Kidney glomerular epithelial cell (primary cell): ENCODE measurements at regions not wholly inside any gene's neighbourhood (a gene's known extent, or its start where the extent isn't known, plus 50 kb on each side); places are given as distances from the start of the nearest gene placed in this dataset.
"Not testable (repeated sequence)": the region's sequence is repeated elsewhere in the genome, so short reads cannot be mapped to it uniquely, and the experiment has no call there.

ENCODE experiments used
- DNase-seq: peaks from one replicate; lab custom pipeline; 2025; lab: John Stamatoyannopoulos, UW

DNA sequence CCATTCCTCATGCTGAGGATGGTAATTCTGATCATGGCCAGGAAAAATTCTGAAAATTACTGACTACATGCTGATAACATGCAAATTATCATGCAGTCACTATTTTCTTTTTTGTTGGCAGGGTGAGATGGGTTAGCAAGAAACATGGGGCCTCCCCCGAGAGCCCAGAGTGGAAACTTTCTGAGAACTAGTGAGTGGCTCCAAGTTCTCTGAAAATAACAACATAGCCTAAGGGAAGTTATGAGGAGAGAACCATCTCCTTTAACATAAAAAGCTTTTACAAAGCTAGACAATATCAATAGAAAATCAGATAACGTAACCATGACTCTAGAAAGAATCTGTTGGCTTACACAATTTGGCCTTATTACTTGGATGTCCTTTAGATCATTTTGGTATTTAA lies 254.2 kb downstream of the PLOD2 start:
- no peak for DNase-seq

DNA sequence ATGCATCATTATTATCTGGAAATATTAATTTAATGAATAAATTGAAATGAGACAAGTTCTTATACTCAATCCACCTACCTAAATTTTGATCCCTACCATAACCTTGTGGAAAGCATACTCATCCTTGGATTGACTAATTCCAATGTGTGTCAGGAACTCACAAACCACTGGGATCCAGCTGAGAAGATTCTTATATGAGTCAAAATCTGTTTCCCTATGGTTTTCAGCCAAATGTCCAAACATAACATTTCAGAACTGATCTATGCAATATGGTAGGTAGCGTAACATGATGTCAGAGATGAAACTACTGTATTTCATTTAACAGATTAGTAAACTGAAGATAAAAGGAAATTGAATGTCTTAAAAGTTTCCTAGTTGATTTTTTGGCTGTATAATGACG lies 250.0 kb downstream of the PLOD2 start:
- no peak for DNase-seq

DNA sequence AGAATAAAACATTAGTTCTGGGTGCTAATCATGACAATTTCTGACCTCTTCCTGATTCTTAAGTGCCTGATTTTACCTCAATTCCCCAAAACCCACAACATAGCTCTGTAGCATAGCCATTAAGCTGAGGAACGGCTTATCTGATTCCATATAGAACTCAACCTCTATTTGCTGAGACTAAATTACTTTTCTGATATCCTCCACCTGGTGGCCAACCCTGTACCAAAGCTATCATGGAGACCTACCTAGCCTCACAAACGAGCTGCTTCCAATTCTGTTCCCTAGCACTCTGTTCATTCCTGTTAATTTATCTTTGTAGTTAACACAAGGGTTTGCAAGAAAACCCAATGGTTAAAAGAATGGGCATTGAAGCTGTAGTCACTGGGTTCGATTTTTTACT lies 245.2 kb downstream of the PLOD2 start:
- DNase-seq, result no peak

DNA sequence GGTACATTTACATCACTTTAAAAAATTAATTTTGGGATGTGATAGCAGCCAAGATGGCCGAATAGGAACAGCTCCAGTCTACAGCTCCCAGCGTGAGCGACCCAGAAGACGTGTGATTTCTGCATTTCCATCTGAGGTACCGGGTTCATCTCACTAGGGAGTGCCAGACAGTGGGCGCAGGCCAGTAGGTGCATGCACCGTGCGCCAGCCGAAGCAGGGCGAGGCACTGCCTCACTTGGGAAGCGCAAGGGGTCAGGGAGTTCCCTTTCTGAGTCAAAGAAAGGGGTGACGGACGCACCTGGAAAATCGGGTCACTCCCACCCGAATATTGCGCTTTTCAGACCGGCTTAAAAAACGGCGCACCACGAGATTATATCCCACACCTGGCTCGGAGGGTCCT lies 233.2 kb downstream of the PLOD2 start:
- DNase-seq, result not testable (repeated sequence)

DNA sequence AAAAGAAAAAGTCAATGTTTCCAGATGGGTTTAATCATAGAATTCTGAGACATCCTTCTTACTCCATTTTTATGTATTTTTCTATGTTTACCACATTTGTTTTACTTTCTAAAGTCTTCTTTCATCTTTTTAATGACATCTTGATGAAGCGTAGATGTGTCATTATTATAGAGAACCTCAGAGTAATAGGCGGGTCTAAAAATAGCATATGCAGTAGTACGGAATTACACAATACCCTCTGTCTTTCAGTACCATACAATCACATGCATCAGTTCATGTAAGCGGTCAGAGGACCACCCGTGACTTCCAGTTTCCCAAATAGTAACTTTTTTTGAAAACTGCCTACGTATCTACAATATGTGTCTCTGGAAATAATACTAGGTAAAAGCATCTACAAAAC lies 224.0 kb downstream of the PLOD2 start:
- no peak for DNase-seq

DNA sequence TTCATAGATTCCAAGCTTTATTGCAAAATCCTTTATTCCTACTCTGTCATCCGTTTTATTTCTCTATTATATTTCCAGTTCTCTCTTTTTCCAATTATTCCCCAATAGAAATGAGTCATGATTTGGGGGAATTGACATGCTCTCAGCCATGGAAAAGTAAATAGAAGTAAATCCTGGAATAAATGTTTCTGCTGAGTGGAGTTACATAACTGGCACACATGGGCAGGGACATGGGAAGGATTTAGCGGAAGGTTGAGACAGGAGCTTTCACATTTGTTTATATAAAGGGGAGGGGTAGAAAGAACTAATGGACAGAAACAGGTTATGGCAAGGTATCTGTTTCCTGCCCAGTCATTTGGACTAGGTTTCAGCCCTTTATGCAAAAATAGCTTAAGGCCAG lies 221.6 kb downstream of the PLOD2 start:
- DNase-seq, result no peak

DNA sequence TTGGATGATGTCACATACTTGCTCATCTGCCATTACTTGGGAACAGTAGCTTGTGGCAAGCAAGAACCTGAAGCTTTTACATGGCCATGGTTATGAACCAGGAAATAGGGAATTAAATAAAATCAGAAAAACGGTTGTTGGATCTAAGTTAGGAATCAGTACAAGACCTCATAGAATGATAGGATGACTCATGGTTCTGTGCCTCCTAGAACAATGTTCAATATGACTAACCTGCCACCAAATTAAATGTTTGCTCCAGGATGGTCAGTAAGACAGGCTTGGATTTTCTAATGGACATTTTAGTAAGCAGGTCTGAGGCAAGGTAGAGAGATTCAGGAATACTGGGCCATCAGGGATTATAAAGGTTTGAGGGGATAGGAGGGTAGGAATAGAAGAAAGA lies 218.9 kb downstream of the PLOD2 start:
- DNase-seq, result no peak

DNA sequence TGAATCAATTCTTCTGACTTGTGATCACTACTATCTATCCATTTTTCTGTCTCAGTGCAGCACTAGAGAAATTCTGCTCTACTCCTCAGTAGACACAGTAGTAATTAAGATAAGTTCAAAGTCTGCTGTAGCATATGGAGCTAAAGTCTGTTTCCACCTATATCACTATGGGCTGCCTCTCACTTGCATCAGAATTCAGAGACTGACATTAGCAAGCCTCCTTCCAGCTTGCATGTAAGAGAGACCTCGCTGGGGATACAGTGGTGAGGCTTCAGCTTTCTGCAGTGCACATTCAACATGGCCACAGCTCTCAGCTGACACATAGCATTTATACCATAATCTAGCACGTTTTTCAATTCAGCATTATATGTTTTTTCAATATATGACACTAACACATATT lies 217.0 kb downstream of the PLOD2 start:
- no peak for DNase-seq

DNA sequence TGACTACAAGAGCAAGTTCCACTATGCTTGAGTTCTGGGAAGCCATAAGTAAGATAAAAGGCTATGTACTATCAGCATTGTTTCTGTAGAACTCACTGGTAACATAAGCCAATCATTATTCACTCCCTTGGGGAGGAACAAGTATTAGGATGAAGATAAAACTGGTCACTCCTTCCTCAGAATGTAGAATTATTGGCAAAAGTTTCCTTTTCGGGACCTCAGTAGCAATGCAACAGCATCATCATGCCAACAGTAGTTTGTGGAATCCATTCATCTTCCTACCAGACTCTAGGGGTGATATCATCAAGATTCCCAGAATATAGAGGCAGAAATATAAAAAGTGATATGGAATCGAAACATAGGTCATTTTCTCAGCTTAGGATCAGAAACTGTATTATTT lies 209.5 kb downstream of the PLOD2 start:
- no peak for DNase-seq

DNA sequence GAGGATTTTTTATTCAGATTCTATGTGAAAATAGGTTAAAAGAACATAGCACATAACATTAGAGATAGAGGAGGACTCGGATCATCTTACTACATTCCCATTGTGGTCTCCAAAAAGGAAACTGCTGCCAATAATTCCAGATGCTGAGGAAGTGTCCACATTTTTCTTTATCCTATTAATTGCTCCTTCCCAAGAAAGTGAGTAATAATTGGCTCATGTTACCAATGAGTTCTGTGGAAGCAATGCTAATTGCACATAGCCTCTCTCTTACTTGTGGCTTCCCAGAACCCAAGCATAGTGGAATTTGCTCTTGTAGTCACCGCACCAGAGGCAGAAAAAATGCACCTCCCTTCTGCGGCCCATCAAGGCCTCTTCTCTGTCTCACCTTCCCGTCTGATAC lies 208.4 kb downstream of the PLOD2 start:
- DNase-seq, result no peak

DNA sequence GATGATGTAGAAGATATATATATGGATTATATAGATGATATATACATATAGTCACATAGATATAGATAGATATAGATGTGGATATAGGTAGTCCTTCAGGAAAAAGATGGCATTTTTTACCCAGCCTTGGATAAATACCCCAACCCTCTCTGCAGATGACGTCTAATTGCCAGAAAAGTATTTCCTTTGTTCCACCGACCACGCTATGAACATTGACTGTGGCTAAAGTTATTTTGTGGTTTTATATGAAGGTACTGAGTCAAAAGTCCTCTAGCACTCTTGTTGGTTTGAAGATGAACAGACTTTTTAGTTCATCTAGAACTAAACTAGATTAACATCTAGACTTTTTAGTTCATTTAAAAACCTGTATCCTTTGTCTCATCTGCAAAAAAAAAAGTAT lies 207.7 kb downstream of the PLOD2 start:
- DNase-seq, result no peak

DNA sequence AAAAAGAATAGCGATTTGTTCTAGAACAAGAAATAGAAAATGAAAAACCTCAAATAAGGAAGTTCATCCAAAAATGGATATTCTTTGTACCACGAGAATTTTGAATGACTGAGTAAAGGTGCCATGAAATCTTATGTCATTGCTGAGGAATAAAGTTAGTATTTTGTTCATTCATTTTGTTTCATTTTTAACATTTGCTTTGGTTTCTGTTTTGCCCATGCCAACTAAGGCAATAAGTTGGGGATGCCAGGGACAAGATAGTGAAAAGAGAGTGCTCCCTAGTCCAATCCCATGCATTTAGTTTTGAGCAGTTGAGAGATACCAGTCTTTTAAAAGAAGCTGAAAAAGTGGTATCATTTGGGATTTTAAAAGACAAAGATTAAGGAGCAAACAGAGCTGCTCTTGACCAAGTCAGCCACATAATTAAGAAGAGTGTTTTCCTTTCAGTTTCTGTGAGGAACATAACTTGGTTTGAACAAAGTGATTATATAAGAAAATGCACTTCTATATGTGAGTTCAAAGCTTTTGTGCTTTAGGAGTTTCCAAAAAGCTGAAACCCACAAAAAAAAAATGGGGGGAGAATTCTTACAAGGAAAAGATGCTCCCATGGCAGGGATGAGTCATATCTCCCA lies 201.4 kb downstream of the PLOD2 start:
- no peak for DNase-seq

DNA sequence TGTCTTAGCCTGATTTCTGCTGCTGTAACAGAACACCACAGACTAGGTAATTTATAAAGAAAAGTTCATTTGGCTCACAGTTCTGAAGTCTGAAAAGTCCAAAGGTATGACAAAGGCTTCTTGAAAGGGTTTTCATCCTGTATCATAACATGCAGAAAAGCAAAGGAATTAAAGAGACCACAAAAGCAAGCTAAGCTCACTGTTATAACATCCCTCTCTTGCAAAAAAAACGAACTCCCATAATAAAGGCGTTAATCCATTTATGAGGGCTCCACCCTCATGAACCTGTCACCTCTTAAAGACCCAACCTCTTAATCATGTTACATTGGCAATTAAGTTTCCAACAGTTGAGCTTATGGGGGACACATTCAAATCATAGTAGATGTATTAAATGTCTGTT lies 197.9 kb downstream of the PLOD2 start:
- no peak for DNase-seq

DNA sequence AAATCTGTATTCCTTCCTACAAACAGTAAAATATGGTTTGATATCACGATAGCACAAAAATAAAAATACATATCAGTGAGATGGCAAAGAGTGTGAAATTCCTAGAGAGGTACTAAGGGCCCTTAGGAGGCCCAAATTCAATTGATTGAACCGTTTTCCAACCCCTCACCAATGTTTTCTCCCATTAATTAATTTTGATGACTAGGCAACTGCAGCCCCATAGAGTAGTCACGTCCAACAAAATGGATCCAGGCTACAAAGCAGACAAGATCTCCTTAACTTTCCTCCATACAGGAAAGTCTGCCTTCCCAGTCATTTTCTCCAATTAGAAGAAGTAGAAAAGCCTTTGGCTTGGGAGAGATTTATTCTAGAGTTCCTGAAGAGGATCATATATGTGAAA lies 193.9 kb downstream of the PLOD2 start:
- no peak for DNase-seq

DNA sequence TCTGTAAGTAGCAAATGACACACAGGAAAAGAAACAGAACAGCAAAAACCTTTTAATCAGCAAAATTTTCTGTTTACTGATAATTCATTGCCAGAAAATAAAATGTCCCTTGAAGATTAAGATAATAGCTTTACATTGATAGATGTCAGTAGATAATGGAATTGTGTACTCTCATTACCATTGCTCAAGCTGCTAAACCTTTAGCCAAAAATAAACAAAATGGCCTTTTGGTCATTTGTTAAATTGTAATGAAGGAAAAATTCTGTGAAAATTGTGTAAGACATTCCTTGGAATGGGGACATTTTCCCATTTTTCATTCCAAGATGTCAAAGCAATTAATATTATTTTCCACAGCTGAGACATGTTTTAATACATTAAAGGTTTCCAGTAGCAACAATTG lies 189.8 kb downstream of the PLOD2 start:
- DNase-seq, result no peak

DNA sequence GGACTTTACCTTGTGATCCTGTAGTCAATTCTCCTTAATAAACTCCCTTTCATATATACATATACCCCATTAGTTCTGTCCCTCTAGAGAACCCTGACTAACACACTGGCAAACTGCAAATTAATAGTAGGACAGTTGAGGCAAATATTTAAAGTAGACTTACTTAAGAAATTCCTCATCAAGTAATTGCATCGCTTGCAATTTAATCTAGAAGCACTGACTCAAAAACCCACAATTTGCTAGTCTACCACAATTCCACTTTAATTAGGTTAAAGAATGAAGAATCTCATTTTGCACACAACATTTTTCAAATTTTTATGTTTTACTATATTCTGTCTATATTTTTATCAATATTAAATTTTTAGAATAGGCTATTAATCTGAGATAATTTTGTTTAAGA lies 188.1 kb downstream of the PLOD2 start:
- DNase-seq, result no peak

DNA sequence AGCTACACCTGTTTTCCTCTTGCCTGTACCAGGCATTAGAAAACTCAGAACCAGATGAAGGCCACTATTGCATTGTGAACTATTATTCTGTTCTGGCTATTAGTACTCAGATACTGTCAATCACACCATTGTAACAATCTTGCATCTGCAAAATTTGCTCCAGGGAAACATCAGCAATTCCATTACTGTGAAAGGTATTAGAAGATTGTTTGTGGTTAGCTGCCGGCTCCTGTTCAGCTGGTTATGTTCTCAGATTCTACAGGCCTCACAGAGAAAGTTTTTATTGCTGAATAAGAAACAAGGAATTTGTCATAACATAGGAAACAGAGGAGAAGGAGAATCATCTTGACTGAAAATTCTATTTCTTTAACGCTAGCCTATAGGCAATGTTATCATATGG lies 179.9 kb downstream of the PLOD2 start:
- no peak for DNase-seq

DNA sequence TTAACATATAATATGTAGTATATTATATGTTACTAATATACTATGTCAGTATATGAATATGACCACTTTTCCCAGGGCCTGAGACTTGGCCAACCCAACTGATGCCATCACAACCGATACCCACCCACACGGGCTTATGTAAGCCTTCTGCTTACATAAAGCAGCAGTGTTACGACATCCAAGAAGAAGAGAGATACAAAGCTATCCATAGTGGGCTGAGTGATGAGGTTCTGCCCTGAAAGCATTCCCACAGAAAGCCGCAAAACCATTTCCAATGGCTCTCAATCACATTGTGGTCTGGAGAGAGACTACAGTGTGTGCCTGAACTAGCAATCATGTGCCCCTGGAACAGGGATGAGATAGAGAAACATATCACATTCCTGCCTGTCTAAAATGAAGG lies 177.9 kb downstream of the PLOD2 start:
- no peak for DNase-seq
